ENCODE measurements at regions not wholly inside any gene's neighbourhood (a gene's known extent, or its start where the extent isn't known, plus 50 kb on each side); places are given as distances from the start of the nearest gene placed in this dataset.
A peak's percentile ranks its signal among the peaks of the same experiment; 100 is the strongest.

DNA sequence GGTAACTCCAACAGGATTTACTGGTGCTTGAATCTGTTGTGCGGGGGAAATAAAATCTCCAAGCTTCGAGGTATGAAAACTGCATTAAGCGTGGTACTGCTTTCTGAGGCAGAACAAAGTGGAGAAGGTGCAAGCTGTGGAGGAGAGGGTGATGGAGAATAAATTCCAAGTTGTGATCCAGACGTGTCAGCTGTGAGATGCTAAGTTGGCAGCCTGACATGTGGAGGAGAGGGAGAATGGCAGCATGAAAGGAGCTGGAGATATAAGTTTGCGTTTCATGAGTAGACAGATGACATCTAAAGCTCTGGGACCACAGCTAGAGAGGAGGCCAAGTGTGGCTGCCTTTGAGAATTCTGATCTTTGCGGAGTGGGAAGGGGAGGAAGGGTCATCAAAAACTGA lies 411.8 kb downstream of the FBXO15 start:
- no peak for DNase-seq

DNA sequence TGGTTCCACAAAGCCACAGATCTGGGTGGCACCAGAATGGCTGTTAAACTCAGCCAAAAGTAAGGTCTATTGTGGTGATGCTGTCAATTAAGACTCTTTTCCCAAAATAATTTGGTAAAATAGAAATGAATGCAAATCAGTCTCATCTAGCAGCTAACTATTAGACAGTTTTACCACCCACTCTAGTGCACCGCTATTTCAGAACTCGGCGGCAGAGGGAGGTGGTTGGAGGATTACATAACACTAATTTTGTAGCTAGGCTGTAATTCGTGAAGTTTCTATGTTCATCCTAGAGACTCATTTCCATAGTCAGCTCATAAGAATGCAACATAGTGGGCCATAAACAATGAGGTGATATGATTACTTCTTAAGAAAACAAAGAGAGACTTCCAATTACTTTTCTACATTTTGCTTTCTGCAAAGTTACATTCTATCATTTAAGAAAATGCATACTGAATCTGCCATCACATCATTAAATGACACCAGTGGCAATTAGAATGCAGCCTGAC lies 413.8 kb downstream of the FBXO15 start:
- DNase-seq: no peak

DNA sequence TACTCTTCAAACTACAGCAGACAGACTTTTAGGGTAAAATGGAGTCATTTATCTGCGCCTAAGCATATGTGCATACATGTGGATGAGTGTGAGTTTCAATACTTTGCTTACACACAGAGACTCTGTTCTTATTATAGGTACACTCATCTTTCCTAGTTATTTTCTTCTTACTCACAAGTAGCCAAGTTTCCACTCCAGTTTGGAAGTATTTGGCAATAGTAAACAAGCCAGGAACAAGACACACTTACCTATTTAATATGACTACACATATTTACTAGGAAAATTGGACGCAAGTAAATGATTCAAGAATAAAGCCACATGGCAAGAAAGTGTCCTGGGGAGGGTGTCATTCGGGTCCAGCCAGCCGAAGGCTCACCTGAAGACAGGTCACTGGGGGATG lies 414.3 kb downstream of the FBXO15 start:
- no peak for DNase-seq

DNA sequence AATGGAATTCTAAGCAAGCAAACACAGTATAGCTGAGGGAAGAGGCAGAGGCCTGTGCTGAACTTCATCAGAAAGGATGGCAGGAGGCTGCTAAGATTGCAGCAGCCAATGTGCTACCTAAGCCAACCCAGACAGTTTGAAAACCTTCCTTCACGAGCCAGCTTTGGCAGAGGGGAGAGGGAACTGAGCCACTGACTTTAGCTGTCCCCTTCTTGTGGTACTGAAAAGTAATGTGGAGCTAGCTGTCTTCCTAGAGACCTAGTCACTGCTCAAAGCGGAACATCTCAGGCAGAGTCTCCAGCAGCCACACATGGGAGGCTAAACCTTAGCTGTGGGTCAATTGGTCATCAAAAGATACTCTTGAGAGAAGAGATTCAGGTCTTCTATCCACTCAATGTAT lies 419.0 kb downstream of the FBXO15 start:
- DNase-seq: no peak

DNA sequence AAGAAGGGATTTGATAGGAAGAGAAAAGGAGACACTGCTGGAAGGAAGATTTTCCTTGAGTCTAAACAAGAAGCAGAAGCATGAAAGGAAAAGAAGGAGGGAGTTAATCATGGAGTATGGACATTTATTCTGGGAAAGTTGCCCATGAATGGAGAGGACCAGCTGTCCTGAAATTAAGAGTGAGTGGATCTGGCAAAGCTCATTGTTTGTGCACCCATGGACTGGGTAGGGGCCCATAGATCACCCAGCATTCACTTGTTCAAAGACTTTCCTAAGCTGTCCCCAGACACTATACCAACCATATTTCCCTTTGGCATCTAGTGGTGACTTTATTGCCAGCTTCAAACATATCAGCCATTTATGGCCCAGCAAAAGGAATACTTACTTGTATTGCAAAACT lies 422.7 kb downstream of the FBXO15 start:
- peak; percentile 3 to 7 for DNase-seq

DNA sequence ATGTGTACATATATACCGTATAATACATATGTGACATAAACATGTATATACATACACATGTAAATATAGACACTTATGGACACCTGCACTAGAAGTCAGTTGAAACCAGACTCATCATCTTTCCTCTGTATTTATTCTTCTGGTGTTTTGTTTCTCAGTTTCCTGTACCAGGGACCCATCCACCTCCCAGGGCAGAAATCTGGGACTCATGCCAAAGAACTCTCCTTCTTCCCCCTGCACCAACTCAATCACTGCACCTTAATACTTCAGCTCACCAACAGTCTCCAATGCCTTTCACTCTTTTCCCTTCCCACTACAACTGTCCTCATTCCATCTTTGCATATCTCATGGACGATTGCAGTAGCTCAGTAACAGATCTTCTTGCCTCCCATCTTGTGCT lies 428.0 kb downstream of the FBXO15 start:
- no peak for DNase-seq

DNA sequence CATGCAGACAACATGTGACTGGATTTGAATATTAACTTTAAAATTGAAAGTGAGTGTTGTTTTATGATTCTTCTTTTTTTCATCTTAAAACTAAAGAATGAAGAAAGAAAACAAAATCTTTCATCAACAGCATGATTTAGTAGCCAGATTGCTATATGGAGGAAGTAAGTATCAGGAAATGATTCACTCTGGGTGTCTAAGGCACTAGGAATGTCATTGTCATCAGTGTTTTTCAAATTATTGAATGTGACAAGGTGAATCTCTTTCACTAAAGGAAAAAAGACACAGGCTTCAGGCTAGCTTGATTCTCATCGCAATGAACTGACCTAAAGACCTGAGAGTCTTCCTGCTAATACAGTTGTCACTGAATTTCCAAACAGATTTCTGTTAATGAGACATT lies 430.1 kb downstream of the FBXO15 start:
- no peak for DNase-seq

DNA sequence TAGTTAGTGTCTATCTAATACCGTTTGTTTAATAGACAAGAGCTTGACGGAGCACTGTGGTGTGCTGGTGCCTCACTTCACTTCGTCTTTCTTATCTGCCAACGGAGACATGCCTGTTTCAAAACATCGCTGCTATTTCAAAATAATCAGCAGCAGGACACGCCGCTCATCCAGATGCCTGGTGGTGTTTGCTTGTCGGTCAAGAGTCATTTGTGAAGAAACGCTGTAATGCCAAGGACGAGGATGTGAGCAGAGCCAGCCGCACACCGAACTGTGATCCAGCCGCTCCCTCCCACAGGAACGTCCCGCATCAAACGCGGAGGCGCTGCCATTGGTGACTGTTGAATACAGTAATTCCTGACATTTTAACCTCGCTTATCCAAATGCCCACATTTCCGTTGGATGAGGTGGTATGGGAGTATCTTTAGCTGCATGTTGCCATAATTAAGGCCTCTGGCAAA lies 432.4 kb downstream of the FBXO15 start:
- peak; percentile 14 to 31 for DNase-seq

DNA sequence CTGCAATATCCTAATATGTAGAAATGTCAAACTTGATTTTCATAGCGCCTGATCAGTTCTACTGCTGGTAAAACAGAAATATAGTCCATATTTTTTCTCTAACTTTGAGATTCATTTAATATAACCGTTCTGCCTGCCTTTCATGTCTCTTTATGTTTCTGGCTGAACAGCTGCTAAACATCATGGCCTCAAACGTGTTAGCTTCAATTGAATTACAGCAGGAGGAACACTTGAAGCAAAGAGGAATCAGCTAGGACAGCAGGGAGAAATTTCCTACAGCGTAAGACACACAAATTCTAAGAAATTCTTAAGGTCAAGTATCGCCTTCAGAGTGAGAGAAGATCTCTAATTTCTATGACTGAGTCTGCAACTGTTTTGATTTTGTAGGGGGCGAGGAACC lies 433.2 kb downstream of the FBXO15 start:
- DNase-seq: no peak

DNA sequence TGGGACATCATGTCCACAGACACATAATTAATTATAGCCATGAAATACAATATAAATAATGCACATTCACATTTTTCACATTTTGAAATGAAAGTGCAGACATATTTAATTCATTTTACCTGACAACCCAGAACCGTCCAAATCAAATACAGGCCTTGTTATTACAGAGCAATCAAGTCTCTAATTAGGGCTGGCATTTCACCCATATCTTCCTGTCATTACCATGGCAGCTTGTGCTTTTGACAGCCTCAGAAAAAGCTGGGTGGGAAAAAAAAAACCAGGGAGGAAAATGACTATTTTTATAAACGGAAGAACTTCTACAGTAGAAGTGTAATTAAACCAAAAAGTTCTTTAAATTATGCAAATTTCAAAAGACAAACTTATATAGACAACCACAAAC lies 436.4 kb downstream of the FBXO15 start:
- no peak for DNase-seq

DNA sequence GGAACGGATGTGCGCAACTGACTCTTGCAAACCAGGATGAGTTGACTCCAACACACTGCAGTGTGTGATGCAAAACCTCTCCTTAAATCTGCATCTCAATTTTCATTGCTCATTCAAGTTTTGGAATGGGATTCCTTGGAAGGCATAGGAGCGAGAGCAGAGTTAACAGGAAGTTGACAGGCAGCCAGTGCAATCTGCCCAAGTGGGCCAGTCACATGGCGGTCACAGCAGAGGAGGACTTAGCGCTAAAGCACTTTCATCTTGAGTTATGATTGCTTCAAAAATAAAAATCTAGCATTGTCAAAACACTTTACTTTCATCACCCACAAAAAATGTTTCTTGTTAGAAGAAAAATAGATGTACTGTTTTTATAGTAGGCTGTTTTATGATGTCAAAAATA lies 439.0 kb downstream of the FBXO15 start:
- DNase-seq: no peak

DNA sequence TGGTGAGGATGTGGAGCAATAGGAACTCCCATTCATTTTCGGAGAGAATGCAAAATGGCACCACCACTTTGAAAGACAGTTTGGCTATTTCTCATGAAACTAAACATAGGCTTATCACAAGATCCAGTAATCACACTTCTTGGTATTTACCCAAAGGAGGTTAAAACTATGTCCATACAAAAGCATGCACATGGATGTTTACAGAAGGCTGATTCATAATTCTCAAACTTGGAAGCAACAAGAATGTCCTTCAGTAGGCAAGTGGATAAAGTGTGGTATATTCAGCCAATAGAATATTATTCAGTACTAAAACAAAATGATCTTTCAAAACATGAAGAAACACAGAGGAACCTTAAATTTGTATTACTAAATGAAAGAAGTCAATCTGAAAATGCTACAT lies 440.6 kb downstream of the FBXO15 start:
- no peak for DNase-seq

DNA sequence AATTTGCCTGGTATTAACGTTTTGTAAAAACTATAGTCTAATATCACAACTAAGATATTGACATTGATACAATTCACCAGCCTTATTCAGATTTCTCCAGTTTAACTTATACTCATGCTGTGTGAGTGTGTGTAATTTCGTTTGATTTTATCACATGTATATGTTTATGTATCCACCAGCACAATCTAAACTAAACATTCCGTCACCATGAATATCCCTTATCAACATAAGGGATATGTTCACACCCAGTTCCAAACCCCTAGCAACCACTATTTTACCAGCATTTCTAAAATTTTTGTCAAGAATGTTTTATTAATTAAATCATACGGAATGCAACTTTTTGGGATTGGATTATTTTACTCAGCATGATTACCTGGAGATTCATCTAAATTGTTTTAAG lies 450.3 kb downstream of the FBXO15 start:
- no peak for DNase-seq

DNA sequence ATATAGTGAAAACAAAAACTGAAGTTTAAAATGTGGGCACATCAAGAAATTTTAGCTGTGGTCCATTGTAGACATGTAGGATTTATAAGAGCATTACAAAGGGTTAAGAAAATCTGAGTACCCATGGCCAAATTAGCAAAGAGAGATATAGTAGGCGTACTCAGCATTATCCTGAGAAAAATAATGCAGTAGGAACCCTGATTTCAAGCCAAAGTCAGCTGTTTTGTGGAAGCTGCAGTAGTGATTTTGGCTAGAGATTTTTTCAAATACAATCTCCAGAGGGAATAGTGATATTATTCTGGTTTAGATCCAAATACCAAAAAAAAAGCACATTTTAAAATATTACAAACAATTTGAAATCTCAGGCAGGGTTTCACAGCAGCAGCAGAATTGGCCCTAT lies 450.9 kb downstream of the FBXO15 start:
- DNase-seq: no peak

DNA sequence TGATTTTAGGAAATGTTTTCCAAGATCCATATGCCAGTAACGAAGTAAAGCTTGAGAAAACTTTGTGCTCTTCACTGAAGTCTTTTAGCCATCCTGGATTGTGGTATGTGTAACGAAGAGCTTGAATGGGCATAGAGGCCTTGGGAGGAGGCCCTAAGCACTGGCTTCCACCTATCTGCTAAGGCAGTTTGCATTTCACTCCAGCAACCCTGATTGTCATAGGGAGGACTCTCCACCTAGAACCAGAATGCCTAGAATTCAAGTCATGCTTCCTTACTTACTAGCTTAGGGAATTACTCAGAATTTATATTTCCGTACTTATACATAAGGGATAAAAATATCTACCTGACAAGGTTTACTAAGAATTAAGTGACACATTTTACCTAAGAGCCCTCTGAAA lies 451.5 kb downstream of the FBXO15 start:
- no peak for DNase-seq

DNA sequence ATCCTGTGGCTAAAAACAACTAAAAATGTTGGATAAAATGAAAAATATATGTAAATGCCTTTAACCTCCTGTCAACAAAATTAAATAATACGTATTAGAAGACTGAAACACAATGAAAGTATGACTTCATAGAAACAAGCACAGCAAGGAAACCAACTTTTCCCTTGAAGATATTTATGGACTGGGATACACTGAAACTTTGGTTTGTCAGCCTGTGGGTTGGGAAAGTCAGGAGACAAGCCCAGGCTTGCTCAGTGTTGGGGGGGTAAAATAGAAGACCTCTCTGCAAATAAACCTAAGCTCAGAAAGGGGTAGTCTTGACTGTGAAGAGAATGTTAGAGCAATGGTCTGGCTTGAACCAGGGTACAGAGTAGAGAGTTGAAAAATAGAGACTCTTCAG lies 454.5 kb downstream of the FBXO15 start:
- DNase-seq: no peak

DNA sequence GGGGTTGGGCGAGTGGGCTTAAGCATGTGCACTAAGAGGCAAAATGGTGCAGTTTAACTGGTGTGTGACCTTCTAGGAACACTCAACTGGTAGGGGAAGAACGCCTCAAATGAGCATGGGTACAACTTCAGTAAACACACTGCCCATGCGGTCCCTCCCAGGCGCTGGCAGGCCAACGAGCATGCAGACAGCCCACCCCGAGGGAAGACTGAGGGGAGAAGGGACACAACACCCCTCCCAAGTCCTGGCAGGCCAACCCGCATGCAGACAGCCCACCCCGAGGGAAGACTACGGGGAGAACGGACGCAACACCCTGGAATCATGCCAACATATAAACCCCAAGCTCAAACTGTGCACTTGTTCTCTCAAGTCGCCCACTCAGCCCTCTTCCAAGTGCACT lies 456.0 kb downstream of the FBXO15 start:
- DNase-seq: no peak

DNA sequence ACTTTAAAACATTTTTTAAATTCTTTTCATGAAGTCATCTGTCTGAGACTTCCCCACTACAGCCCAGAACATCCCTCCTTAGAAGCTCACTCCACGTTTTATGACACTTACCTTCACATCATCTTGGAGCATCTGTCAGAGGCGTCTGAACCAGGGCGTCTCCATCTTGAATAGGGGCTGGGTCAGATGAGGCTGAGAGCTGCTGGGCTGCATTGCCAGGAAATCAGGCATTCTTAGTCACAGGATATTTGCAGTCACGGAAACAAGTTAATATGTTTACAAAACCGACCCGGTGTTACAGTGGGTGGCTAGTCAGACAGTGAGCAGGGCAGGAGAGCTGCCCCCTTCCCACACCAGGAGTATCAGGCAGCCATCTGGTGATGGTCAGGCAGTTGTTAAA lies 456.5 kb downstream of the FBXO15 start:
- DNase-seq: no peak

DNA sequence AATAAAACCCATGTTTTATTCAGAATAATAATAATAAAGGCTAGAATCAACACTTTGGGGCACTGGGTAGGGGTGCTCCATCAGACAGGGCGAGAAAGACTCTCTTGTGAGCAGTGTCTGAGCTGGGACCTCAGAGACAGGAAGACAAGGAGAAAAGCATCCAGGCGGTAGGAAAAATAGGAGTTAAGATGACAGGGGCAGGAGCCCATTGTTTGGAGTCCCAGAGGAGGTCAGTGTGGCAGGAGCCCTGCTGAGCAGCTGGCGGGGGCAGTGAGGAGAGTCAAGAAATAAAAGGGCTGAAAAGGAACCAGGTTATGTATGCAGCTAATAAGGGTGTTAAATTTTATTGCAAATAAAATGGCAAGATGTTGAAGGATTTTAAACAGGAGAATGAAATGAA lies 457.4 kb downstream of the FBXO15 start:
- DNase-seq: no peak

DNA sequence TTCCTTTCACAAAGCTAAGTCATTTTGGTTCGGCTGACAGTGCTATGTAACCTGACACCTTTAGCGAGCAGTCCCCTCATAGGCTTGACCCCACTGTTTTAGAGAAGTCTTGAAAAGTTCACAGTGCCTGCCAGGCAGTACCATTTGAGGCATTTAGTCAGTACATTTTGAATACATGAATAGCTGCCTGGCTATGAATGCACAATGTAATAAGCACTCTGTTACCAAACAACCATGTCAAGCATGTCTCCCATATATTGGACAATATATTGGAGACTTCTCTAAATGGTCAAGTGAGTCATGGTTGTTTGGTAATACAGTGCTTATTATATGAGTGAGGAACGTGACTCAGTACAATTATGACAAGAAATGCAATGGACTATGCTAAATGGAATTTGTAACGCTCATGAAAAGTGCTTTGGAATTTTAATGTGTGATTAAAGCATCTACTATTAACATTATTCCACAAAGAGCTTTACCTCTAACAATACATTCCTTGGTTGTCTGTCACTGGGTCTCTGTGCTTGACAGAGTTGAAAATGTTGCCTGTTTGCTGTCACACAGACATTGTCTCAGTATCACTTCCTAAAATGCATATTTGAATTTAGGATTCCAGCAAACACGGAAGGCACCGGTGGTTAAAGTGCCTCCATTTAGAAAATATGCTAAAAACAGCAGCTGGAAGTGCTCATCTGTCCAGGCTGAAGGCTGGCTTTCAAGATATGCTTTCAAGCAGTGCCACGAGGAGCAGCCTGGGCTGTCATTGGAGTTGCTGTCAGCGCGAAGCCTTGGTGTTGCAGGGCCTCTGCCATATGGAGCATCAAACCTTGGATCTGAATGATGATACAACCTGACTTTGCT lies 458.6 kb downstream of the FBXO15 start:
- DNase-seq: no peak

DNA sequence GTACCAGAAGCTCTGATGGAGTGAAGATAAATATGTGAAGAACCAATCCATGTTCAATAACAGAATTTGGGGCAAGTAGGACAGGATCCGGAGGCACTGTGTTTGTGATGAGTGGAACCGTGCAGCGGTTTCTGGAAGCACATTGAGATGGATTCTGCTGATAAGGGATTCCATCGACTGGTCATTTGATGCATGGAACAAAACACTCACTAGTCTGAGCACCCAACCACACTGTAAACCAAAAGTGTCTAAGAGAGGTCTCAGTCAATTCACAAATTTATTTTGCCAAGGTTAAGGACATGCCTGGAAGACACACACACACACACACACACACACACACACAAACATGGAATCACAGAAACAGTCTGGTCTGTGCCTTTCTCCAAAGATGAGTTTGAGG lies 459.5 kb downstream of the FBXO15 start:
- DNase-seq: no peak

DNA sequence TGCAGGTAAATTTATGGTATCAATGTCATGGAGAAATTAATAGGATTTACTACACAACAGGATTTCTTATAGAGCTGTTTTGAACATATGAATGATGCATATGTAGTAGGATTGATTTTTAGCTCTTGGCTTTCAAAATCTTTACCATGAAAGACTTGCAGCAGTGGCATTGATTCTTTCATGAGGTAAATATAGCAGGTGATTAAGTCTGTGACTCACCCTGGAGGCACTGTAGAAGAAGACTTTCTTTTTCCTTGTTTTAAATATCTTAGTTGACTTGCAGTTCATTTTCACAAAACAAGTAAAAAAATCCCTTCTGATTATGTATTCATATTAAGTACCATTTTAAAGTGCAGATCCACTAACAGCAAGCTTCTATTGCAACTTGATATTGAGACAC lies 463.0 kb downstream of the FBXO15 start:
- DNase-seq: no peak

DNA sequence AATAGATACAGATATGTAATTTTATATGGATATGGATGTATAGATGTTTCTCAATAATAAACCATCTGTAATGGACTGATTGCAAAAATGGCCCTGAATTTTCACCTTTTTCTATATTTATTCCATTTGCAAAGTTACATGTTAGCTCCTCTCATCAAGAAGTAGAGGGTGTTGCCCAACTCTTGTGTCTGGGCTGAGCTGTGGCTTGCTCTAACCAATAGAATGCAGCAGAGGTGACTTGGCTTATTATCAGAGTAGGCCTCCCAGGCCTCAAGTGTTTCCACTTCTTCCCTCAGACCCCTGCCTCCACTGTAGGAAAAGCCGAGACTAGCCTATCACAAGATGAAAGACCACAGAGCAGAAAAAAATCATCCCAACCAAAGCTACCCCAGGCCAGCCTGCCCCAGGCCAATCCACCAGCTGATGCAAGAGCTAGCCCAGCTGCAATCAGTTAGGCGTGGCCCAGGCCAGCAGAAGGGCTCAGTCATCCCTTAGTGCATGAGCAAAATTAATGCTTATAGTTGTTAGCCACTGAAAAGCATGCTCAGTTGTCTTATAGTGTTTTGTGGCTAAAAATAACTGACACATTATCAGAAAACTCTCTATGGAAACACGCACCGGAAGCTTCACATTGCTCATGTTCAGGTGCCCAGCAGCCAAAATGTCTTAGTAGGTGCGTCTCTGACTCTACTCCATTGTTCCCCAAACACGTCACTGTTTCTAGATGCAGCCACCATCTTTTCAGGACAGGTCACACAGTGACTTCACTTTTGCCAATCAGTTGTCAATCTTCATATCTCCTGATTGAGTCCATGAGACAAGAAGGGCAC lies 464.0 kb downstream of the FBXO15 start:
- no peak for DNase-seq
